ENCODE measurements at regions not wholly inside any gene's neighbourhood (a gene's known extent, or its start where the extent isn't known, plus 50 kb on each side); places are given as distances from the start of the nearest gene placed in this dataset.
"Not testable (repeated sequence)": the region's sequence is repeated elsewhere in the genome, so short reads cannot be mapped to it uniquely, and the experiment has no call there.

DNA sequence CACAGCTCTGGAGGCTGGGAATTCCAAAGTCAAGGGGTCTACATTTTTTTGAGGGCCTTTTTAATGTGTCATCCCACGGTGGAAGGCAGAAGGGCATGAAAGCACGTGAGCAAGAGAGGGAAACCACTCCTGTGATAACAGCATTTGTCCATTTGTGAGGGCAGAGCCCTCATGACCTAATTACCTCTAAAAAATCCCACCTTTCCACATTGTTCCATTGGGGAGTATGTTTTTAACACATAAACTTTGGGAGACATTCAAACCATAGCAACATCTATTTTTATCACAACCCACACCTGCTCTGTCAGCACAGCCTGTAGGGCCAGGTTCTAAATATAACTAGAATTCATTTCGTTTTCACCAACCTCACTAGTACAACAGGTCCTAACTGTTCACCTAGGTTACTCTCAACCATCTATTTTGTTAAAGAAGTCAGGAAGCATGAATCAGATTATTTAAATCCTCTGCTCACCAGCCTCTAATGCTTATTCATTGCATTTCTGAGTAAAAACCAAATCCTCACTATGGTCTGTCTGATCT lies 92.2 kb upstream of the DPP10 start:
- TF ChIP-seq, protein P1, sequence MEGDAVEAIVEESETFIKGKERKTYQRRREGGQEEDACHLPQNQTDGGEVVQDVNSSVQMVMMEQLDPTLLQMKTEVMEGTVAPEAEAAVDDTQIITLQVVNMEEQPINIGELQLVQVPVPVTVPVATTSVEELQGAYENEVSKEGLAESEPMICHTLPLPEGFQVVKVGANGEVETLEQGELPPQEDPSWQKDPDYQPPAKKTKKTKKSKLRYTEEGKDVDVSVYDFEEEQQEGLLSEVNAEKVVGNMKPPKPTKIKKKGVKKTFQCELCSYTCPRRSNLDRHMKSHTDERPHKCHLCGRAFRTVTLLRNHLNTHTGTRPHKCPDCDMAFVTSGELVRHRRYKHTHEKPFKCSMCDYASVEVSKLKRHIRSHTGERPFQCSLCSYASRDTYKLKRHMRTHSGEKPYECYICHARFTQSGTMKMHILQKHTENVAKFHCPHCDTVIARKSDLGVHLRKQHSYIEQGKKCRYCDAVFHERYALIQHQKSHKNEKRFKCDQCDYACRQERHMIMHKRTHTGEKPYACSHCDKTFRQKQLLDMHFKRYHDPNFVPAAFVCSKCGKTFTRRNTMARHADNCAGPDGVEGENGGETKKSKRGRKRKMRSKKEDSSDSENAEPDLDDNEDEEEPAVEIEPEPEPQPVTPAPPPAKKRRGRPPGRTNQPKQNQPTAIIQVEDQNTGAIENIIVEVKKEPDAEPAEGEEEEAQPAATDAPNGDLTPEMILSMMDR (conservative IDR thresholded peaks at IDR 0.05): no peak
- H3K27ac ChIP-seq: no peak overlapping the region

DNA sequence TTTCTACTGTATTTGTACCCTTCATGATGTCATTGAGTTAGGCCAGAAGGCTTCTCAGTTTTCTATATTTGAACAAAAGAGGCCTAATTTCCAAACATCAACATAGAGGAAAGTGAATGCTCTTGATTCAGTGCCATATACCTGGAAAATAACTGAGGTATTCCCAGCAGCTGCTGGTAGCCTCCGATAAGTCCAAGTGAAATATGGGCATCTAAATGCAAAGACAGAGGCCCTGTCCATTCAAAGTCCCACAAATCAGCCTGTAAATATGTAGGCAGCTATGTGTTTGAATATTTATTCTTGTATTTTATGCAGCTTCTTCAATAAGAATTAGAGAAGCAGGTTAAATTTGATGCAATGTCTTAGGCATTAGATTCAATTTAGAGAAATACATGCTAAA lies 89.5 kb upstream of the DPP10 start:
- TF ChIP-seq, protein P1 (conservative IDR thresholded peaks at IDR 0.05): no peak
- H3K27ac ChIP-seq: no peak overlapping the region

DNA sequence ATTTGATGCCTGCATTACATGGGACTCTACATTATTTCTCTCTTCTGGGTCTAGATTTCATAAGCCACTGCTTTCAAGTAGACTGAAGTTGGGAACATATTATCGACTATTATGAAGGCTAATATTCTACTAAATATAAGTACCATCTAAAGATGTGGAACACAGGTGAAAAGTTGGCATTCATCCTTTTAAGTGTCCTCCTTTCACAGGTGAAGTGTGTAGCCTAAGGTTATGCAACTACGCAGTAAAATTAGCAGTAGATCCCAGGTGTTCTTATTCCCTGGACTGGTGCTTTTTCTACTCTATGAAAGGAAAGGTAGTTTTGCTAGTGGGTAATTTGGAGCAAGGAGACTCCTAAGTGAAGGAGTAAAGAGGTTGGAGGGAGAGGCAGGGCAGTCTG lies 88.2 kb upstream of the DPP10 start:
- TF ChIP-seq, protein P1 (conservative IDR thresholded peaks at IDR 0.05): no peak

DNA sequence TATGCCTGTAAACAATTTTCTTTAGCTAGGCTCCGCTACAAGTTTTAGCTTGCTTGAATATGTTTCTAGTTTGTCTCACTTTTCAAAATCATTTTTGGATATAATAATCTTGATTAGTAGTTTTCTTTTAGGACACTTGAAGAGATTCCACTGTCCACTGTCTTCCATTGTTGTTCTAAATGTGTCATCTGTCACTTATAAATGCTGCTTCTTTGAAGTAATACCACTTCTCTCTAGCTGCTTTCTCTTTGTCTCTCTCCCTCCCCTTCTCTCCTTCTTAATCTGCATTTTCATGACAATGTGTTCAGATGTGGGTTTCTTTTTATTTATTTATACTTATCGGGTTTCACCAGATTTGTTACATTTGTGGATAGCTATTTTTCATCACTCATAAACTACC lies 73.7 kb upstream of the DPP10 start:
- TF ChIP-seq, protein P1 (conservative IDR thresholded peaks at IDR 0.05): no peak
- no peak overlapping the region for H3K27ac ChIP-seq

More for the DNA sequence above, 88.2 kb upstream of the DPP10 start:
- H3K27ac ChIP-seq: no peak overlapping the region

DNA sequence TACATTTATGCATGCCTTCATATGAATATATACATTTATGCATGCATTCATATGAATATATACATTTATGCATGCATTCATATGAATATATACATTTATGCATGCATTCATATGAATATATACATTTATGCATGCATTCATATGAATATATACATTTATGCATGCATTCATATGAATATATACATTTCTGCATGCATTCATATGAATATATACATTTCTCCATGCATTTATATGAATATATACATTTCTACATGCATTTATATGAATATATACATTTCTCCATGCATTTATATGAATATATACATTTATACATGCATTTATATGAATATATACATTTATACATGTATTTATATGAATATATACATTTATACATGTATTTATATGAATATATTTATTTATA lies 70.7 kb upstream of the DPP10 start:
- H3K27ac ChIP-seq: not testable (repeated sequence)

DNA sequence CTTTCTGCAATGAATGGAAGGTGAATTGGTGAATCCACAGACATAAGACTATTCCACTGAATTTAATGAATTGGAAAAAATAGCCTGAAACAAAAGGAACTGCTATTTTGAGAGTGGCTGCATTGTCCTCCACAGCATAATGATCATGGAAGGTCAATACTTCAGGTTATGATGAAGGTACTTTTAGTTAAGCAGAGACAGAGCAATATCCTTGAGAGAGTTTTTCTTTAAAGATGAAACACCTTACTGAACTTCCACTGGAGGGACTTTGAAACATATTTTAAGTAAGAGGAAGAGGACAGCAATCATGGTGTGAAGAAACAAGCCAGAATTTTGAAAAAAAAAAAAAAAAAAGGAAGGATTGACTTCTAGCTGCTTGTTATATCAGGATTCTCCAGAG lies 68.8 kb upstream of the DPP10 start:
- TF ChIP-seq, protein P1 (conservative IDR thresholded peaks at IDR 0.05): no peak
- H3K27ac ChIP-seq: no peak overlapping the region

DNA sequence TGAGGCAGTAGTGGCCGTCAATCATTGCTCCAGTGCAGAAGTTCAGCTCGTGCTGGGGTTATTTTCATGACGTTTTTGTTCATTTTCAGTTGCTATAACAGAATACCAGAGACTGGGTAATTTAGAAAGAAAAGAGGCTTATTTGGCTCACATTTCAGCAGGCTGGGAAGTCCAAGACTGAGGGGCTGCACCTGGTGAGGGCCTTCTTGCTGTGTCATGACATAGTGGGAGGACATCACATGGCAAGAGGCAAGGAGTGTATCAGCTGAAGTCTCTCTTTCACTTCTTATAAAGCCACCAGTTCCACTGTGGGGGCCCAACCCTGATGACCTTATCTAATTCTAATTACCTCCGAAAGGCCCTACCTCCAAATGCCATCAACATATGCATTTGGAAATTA lies 58.0 kb upstream of the DPP10 start:
- TF ChIP-seq, protein P1 (conservative IDR thresholded peaks at IDR 0.05): no peak
- no peak overlapping the region for H3K27ac ChIP-seq

DNA sequence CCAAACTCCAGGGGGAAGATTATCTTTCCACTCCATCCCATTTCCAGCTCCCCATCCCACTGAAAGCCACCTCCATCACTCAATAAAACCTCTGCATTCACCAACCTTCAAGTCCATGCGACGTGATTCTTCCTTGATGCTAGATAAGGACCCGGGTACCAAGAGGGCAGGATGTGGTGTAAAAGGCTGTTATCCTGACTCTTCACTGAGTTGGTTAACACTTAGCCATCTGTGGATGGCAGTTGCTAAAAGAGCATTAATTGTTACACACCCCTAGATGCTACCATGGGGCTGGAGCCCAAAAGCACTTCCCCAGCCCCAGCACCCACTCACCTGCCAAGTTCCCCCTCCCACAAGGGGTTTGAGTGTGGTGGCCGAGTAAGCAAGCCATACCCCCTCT lies 53.4 kb upstream of the DPP10 start:
- no peak overlapping the region for H3K27ac ChIP-seq
- TF ChIP-seq, protein P1 (conservative IDR thresholded peaks at IDR 0.05): no peak
